ENCODE measurements at regions not wholly inside any gene's neighbourhood (a gene's known extent, or its start where the extent isn't known, plus 50 kb on each side); places are given as distances from the start of the nearest gene placed in this dataset.

DNA sequence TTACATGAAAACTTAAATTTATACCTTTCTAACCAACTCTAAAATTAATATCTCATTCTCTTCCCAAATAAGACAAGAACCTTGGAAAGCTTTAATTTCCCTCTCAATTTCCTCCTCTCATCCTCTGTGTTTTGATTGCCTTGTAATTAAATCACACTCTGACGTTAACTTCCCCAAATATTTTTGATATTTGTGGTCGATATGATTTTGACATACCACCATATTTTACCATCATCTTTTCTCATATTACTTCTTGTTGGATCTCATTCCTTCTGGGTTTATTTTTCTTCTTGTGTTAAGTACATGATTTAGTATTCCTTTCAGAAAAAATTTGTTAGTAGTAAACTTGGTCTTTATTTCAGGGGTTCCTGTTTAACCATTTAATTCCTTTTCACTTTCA lies 69.6 kb downstream of the RDH14 start:
- Histone ChIP-seq H3K27ac (ENCODE audit: low read depth, low read length, poor library complexity, severe bottlenecking) (no peak overlapping the region), H3K9me3 (ENCODE audit: low read depth, low read length, poor library complexity, severe bottlenecking) (no peaks in the 10 kb centered on the region), H3K36me3 (ENCODE audit: insufficient read depth, low read length, poor library complexity, severe bottlenecking) (no peaks in the 10 kb centered on the region), H3K4me3 (ENCODE audit: low read depth, low read length, poor library complexity, severe bottlenecking) (no peak overlapping the region), H3K27me3 (replicated peaks; ENCODE audit: insufficient read depth, low read depth, low read length, poor library complexity) (no peaks in the 10 kb centered on the region), H3K4me1 (ENCODE audit: insufficient read depth, low read length, poor library complexity, severe bottlenecking) (no peaks in the 10 kb centered on the region)
- TF ChIP-seq, protein P1, sequence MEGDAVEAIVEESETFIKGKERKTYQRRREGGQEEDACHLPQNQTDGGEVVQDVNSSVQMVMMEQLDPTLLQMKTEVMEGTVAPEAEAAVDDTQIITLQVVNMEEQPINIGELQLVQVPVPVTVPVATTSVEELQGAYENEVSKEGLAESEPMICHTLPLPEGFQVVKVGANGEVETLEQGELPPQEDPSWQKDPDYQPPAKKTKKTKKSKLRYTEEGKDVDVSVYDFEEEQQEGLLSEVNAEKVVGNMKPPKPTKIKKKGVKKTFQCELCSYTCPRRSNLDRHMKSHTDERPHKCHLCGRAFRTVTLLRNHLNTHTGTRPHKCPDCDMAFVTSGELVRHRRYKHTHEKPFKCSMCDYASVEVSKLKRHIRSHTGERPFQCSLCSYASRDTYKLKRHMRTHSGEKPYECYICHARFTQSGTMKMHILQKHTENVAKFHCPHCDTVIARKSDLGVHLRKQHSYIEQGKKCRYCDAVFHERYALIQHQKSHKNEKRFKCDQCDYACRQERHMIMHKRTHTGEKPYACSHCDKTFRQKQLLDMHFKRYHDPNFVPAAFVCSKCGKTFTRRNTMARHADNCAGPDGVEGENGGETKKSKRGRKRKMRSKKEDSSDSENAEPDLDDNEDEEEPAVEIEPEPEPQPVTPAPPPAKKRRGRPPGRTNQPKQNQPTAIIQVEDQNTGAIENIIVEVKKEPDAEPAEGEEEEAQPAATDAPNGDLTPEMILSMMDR (conservative IDR thresholded peaks at IDR 0.05; ENCODE audit: low read depth, low read length): no peak
- TF ChIP-seq EZH2 (IDR thresholded peaks at IDR 0.05; ENCODE audit: borderline replicate concordance, low read depth, low read length, poor library complexity, severe bottlenecking): no peak
- POLR2A ChIA-PET (ENCODE audit: low non-redundant PET): interaction anchor here (0.6 kb wide), 1 partner anchor 941 kb away, joined by 3 read pairs; no protein-coding TSS in a partner anchor
- no TSS peak for BruUV-seq (replicated peaks)
- DNase-seq (ENCODE audit: low spot score): no peak
- CTCF ChIA-PET: no interaction called here
- intact Hi-C loops (cut with micrococcal nuclease; ENCODE audit: unreplicated experiment): no loop called here

DNA sequence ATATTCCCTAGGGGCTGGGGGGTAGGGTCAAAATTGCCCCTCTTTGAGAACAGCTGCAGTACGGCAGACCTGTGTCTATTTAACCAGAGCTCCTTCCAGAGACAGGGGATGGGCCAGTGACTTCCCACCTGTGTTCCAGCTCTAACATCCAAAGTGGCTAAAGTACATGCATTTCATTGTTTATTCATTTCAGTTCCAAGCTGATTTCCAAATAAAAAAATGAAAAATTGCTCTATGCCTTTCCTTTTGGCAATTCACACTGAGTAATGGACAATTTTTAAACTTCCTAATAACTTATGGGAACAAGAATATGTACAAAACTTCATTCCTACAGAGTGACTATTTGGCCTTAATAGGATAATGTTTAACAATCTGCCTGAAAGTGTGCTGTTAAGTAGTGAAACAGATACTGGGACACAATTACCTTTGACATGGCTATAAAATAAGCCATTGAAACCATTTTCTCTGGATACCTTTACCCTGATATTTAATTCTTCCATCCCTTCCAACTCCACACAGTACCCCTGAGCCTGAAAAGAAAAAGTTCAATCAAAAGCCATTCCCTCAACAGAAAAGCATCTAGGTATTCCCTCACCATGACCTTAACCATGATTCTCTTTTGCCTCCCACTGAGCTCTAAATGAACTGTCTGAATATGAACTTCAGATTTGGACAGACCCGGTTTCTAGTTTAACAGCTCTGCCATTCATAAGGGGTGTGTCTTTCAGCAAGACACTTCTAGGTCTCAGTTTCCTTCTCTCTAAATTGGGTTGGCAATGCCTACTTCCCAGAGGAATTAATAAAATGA lies 73.1 kb downstream of the RDH14 start:
- Histone ChIP-seq H3K36me3 (ENCODE audit: insufficient read depth, low read length, poor library complexity, severe bottlenecking) (no peaks in the 10 kb centered on the region), H3K27me3 (replicated peaks; ENCODE audit: insufficient read depth, low read depth, low read length, poor library complexity) (no peaks in the 10 kb centered on the region), H3K9me3 (ENCODE audit: low read depth, low read length, poor library complexity, severe bottlenecking) (no peaks in the 10 kb centered on the region), H3K27ac (ENCODE audit: low read depth, low read length, poor library complexity, severe bottlenecking) (no peak overlapping the region), H3K4me3 (ENCODE audit: low read depth, low read length, poor library complexity, severe bottlenecking) (no peak overlapping the region), H3K4me1 (ENCODE audit: insufficient read depth, low read length, poor library complexity, severe bottlenecking) (no peaks in the 10 kb centered on the region)
- ChIA-PET CTCF (no interaction called here), POLR2A (ENCODE audit: low non-redundant PET) (no interaction called here)
- BruUV-seq (replicated peaks): no TSS peak
- DNase-seq (ENCODE audit: low spot score): no peak
- TF ChIP-seq, protein P1 (conservative IDR thresholded peaks at IDR 0.05; ENCODE audit: low read depth, low read length): no peak
- TF ChIP-seq EZH2 (IDR thresholded peaks at IDR 0.05; ENCODE audit: borderline replicate concordance, low read depth, low read length, poor library complexity, severe bottlenecking): no peak
- intact Hi-C loops (cut with micrococcal nuclease; ENCODE audit: unreplicated experiment): no loop called here

DNA sequence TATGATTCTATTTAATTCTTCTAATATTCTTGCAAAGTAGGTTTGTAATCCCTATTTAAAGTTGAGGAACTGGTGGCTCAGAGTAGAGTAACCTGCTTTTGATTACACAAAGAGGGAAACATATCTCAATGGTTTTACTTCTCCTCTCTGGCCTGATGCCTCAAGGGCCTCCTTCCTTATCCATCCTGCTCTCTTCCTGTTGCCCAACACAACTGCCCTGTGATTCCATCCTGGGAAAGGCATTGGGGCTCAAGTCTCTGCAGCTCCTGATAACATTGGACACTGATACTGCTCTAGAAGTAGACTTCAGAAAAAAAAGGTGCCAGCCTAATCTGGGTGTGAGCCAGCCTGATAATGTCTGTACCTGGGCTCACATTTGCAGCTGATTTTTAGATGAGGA lies 75.8 kb downstream of the RDH14 start:
- no peak for DNase-seq (ENCODE audit: low spot score)

More for the DNA sequence above, 75.8 kb downstream of the RDH14 start:
- no peak for TF ChIP-seq EZH2 (IDR thresholded peaks at IDR 0.05; ENCODE audit: borderline replicate concordance, low read depth, low read length, poor library complexity, severe bottlenecking)
- TF ChIP-seq, protein P1 (conservative IDR thresholded peaks at IDR 0.05; ENCODE audit: low read depth, low read length): no peak
- Histone ChIP-seq H3K27ac (ENCODE audit: low read depth, low read length, poor library complexity, severe bottlenecking) (no peak overlapping the region), H3K27me3 (replicated peaks; ENCODE audit: insufficient read depth, low read depth, low read length, poor library complexity) (no peaks in the 10 kb centered on the region), H3K9me3 (ENCODE audit: low read depth, low read length, poor library complexity, severe bottlenecking) (no peaks in the 10 kb centered on the region), H3K4me3 (ENCODE audit: low read depth, low read length, poor library complexity, severe bottlenecking) (no peak overlapping the region), H3K36me3 (ENCODE audit: insufficient read depth, low read length, poor library complexity, severe bottlenecking) (no peaks in the 10 kb centered on the region), H3K4me1 (ENCODE audit: insufficient read depth, low read length, poor library complexity, severe bottlenecking) (no peaks in the 10 kb centered on the region)
- POLR2A ChIA-PET (ENCODE audit: low non-redundant PET): no interaction called here
- intact Hi-C loops (cut with micrococcal nuclease; ENCODE audit: unreplicated experiment): no loop called here
- CTCF ChIA-PET: no interaction called here
- BruUV-seq (replicated peaks): no TSS peak

Data from A673 (cell line).